ENCODE measurements at regions not wholly inside any gene's neighbourhood (a gene's known extent, or its start where the extent isn't known, plus 50 kb on each side); places are given as distances from the start of the nearest gene placed in this dataset.

GRCh38 chr18:68478246-68478645, 236.7 kb downstream of the TMX3 start:
- TF ChIP-seq CTCF (IDR thresholded peaks at IDR 0.05) (no peak), POLR2A (IDR thresholded peaks at IDR 0.05) (no peak), POLR2AphosphoS5 (IDR thresholded peaks at IDR 0.05) (no peak), EP300 (IDR thresholded peaks at IDR 0.05) (no peak)

Measured in upper lobe of left lung (tissue), 4 donors.